Fibroblast of villous mesenchyme (primary cell): ENCODE measurements at regions not wholly inside any gene's neighbourhood (a gene's known extent, or its start where the extent isn't known, plus 50 kb on each side); places are given as distances from the start of the nearest gene placed in this dataset.

Source experiments
- DNase-seq: peaks from one replicate; pipeline ENCODE4 v3.0.0-alpha.2; 2010; ENCODE audit warnings: low read depth
- H3K4me3 ChIP-seq: 2 replicates; pipeline ENCODE4 v1.5.1; 2011; ENCODE audit warnings: low read depth, mild to moderate bottlenecking, low read length
- TF ChIP-seq, protein P1 (sequence below): IDR thresholded peaks from 2 replicates; pipeline ENCODE4 v1.5.1; 2012; ENCODE audit warnings: low read depth, mild to moderate bottlenecking, low read length; ENCODE audit not compliant: insufficient read depth

DNA sequence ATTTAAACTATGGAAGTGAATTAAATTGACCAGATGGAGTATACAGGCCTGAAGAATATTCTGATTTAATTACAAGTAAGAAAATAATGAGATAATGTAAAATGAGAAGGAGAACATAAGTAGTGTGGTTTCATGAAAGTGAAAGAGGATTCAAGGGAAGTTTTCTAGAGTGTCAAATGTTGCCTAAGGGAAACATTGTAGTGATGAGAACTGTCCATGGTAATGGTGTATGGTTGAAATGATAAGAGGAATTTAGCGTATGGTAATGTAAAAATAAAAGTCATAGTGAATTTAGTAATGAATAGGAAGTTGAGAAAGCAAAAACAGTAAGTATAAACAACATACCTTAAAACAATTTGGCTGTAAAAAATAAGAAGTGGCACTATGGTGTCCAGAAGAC, 1954.6 kb upstream of the FLRT2 start:
- DNase-seq: no peak
- TF ChIP-seq, protein P1, sequence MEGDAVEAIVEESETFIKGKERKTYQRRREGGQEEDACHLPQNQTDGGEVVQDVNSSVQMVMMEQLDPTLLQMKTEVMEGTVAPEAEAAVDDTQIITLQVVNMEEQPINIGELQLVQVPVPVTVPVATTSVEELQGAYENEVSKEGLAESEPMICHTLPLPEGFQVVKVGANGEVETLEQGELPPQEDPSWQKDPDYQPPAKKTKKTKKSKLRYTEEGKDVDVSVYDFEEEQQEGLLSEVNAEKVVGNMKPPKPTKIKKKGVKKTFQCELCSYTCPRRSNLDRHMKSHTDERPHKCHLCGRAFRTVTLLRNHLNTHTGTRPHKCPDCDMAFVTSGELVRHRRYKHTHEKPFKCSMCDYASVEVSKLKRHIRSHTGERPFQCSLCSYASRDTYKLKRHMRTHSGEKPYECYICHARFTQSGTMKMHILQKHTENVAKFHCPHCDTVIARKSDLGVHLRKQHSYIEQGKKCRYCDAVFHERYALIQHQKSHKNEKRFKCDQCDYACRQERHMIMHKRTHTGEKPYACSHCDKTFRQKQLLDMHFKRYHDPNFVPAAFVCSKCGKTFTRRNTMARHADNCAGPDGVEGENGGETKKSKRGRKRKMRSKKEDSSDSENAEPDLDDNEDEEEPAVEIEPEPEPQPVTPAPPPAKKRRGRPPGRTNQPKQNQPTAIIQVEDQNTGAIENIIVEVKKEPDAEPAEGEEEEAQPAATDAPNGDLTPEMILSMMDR: no peak

DNA sequence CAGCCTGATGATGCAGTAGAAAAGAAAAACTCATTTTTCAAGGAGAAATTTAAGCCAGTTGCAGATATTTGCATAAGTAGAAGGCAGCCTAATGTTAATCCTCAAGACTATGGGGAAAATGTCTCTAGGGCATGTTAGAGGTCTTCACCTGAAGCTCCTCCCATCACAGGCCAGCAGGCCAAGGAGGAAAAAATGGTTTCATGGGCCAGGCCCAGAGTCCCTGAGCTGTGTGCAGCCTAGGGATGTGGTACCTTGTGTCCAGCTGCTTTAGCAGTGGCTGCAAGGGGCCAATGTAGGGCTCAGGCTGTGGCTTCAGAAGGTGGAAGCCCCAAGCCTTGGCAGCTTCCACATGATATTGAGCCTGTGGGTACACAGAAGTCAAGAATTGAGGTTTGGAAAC, 1946.7 kb upstream of the FLRT2 start:
- no peak for DNase-seq
- no peak overlapping the region for H3K4me3 ChIP-seq
- TF ChIP-seq, protein P1: no peak

More for the DNA sequence above, 1954.6 kb upstream of the FLRT2 start:
- no peak overlapping the region for H3K4me3 ChIP-seq

DNA sequence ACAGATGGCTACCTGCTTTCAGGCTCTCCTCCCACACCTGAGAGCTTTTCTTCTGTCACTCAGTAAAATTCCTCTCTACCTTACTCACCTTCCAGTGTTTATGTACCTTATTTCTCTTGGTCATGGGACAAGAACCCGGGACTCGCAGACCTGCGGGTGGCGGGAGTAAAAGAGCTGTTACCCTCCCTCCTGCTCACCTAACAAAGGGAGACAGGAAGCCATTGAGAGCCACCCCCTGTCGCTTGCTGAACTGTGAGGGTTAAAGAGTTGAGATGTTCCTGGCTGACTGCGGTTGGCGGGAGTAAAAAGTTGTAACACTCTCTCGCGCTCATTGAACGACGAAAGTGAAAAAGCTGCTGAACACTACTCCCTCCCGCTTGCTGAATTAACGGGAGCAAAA, 1935.1 kb upstream of the FLRT2 start:
- TF ChIP-seq, protein P1: no peak
- no peak for DNase-seq
- H3K4me3 ChIP-seq: no peak overlapping the region

DNA sequence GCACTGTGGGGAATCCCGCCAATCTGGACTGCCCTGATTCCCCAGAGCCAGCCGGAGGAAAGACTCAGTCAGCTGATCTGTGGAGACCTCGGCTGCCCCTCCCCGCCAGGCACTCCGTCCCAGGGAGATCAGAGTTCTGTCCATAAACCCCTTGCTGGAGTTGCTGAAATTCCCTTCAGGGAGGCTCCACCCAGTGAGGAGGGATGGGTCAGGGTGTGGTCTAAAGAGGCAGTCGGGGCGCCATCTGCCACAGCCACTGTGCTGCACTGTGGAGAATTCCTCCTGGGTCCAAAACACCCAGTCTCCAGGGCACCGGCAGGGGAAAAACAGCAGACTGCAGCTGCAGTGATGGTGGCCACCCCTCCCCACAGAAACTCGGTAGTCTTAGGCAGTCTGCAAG, 1922.3 kb upstream of the FLRT2 start:
- TF ChIP-seq, protein P1: no peak
- DNase-seq: no peak
- no peak overlapping the region for H3K4me3 ChIP-seq

DNA sequence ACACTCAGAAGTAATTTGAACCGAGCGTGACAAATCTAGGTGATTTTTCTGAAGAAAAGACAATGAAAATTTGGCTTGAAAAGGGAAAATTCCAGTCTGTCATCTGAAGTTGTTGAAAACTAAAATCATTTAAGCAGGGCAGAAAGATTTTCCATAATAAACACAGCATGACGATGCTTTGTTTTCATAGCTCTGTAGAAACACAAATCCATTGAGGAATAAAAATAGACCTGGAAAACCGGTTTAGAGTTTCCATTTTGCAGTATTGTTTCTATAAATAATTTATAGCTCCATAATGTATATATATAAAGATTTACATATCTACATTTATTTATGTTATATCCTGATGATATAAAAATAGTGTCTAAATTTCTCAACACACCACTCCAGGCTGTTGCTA, 1918.5 kb upstream of the FLRT2 start:
- H3K4me3 ChIP-seq: no peak overlapping the region
- no peak for DNase-seq
- TF ChIP-seq, protein P1: no peak

DNA sequence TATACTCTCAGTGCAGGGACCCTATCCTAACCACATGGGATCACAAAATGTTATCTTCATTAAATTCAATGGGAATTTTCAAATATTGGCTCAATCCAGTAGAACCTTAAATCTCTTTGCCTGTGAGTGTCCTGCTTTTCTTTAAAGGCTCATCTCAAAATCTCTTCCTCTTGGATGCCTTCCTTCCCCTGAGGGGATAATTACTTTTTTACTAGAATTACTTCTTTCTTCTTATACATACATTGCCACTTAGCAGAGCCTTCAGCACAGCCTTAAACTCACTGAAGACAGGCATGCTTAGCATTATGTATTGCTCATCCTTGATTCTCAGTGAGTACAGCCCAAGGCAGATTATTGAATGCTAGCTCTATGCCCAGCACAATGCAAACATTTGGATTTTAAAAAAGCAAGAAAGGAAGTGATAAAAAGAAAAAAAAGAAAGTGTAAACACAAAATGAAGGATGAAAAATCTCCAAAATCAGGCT, 1918.0 kb upstream of the FLRT2 start:
- no peak for DNase-seq
- no peak overlapping the region for H3K4me3 ChIP-seq
- TF ChIP-seq, protein P1: no peak

DNA sequence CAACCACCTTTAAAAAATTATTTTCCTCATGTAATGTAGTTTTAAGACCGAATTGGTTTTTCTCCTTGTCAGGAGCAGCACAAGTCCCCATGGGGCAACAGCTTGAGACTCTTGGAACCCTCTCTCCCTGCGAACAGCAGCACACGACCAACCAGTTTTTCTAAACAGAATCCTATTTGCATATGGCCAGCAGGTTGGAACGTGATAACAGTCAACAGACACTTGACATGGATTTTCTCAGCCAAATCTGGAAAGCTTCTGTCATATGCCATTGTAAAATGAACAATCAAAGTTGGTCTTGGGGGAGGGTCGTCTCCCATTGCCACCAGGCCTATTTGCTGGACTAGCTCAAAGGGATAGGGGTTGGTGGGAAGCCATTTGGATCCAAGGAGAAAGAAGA, 1915.0 kb upstream of the FLRT2 start:
- DNase-seq: no peak
- no peak overlapping the region for H3K4me3 ChIP-seq
- TF ChIP-seq, protein P1: no peak
